Jurkat, Clone E6-1 (cell line): ENCODE measurements at regions not wholly inside any gene's neighbourhood (a gene's known extent, or its start where the extent isn't known, plus 50 kb on each side); places are given as distances from the start of the nearest gene placed in this dataset.

Experiments
- DNase-seq: peaks from one replicate; pipeline ENCODE4 v3.0.0-alpha.2; 2011; ENCODE audit warnings: low read depth, low spot score
- H3K4me3 ChIP-seq: 2 replicates; pipeline ENCODE4 v1.5.1; 2011; ENCODE audit warnings: mild to moderate bottlenecking, low read length, control low read depth, moderate library complexity

GRCh38 chr12:85697003-85697402 is 139.2 kb downstream of the RASSF9 start:
- no peak for DNase-seq
- H3K4me3 ChIP-seq = no peak overlapping the region

- DNase-seq = no peak
- no peak overlapping the region for H3K4me3 ChIP-seq
Measured at GRCh38 chr12:85698937-85699336, 137.3 kb downstream of the RASSF9 start.

GRCh38 chr12:85708775-85709174 is 127.4 kb downstream of the RASSF9 start:
- no peak for DNase-seq
- H3K4me3 ChIP-seq = no peak overlapping the region

GRCh38 chr12:85711735-85712390 is 124.3 kb downstream of the RASSF9 start:
- H3K4me3 ChIP-seq = no peak overlapping the region
- DNase-seq = no peak

GRCh38 chr12:85713373-85713772 is 122.8 kb downstream of the RASSF9 start:
- no peak overlapping the region for H3K4me3 ChIP-seq
- DNase-seq = no peak

GRCh38 chr12:85714425-85714824 is 121.8 kb downstream of the RASSF9 start:
- no peak overlapping the region for H3K4me3 ChIP-seq
- DNase-seq = no peak

- H3K4me3 ChIP-seq = no peak overlapping the region
- DNase-seq = no peak
Measured at GRCh38 chr12:85720308-85721033, 115.7 kb downstream of the RASSF9 start.

- no peak overlapping the region for H3K4me3 ChIP-seq
- no peak for DNase-seq
Measured at GRCh38 chr12:85725991-85726390, 110.2 kb downstream of the RASSF9 start.

GRCh38 chr12:85733221-85733840 is 102.9 kb downstream of the RASSF9 start:
- H3K4me3 ChIP-seq = no peak overlapping the region
- no peak for DNase-seq

- H3K4me3 ChIP-seq = no peak overlapping the region
- no peak for DNase-seq
Measured at GRCh38 chr12:85733984-85734383, 102.2 kb downstream of the RASSF9 start.

GRCh38 chr12:85740186-85740585 is 96.0 kb downstream of the RASSF9 start:
- no peak overlapping the region for H3K4me3 ChIP-seq
- no peak for DNase-seq

- DNase-seq = no peak
- H3K4me3 ChIP-seq = no peak overlapping the region
Measured at GRCh38 chr12:85741046-85741445, 95.2 kb downstream of the RASSF9 start.

GRCh38 chr12:85747941-85748495 is 88.2 kb downstream of the RASSF9 start:
- no peak overlapping the region for H3K4me3 ChIP-seq
- no peak for DNase-seq
